GM18867 (cell line): ENCODE measurements at regions not wholly inside any gene's neighbourhood (a gene's known extent, or its start where the extent isn't known, plus 50 kb on each side); places are given as distances from the start of the nearest gene placed in this dataset.

ENCODE experiments used
- ATAC-seq: cut with Tn5 transposase; IDR thresholded peaks from one replicate; pipeline ENCODE4 v1.9.1; 2021; ENCODE audit warnings: mild to moderate bottlenecking, moderate library complexity; ENCODE audit not compliant: unreplicated experiment

DNA sequence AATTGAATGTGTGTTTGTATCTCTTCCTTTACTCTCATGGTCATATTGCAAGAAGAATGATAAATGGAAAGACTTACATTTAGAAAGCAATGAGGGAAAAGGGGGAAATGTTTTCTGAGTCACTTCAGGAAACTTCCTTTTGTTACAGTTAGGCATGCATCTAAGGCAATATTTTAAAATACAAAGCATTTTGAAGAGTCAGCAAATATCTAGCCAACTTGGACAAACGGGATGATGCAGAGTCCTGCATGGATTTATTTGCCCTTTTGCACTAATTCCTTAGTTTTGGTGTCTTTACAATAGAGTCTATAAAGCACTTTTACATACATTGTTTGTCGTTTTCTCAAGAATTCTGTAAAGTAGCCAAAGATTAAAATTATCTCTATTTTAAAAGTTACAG, 286.2 kb upstream of the UBE2E2 start:
- ATAC-seq: no peak

DNA sequence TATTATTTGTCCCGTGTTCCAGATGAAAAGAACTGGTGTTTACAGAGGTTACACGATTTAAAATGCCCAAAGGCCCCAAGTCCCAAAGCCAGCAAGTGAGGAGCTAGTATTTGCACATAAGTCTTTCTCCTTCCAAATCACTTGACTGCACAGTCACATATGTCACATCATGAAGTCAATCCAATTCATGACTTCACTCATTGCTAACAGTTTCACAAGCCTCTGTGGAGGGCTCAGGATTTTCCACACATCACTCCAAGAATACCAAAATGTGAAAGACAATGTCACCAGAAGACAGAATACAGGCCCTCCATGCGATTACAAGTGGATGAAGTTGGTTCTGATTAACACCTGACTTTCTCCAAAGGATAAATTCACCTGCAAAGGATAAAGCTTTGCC, 283.1 kb upstream of the UBE2E2 start:
- ATAC-seq: no peak

DNA sequence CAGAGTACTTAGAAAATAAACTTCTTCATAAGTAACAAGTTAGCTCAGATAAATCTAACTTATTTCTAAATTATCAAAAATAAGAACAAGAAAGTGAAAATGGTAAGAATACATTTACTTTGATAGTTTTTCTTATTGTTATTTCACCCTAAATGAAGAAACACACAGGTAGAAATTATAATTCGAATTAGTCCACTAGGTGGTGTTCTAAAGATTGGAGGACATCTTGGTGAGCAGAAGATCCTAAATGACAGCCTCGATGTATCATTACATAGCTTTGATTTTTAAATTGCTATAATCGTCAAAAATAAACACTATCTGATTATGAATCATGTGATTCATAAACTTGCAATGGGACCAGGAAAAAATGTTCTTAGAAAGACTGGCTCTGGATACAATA, 280.8 kb upstream of the UBE2E2 start:
- ATAC-seq: peak; percentile 69

DNA sequence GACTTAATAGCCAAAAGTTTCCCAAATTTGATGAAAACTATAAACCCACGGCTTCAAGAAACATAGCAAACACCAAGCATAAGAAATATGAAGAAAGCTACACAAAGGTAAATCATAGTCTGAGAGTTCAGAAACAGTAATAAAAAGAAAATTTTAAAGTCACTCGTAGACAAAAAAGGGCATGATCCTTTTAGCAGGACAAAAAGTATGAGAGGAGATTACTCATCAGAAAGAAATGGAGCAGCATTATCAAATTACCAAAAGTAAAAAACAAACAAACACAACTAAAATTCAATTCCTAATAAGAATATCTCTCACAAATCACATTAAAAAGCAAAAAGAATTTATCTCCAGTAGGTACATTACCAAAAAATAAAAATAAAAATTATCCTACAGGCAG, 279.4 kb upstream of the UBE2E2 start:
- no peak for ATAC-seq

DNA sequence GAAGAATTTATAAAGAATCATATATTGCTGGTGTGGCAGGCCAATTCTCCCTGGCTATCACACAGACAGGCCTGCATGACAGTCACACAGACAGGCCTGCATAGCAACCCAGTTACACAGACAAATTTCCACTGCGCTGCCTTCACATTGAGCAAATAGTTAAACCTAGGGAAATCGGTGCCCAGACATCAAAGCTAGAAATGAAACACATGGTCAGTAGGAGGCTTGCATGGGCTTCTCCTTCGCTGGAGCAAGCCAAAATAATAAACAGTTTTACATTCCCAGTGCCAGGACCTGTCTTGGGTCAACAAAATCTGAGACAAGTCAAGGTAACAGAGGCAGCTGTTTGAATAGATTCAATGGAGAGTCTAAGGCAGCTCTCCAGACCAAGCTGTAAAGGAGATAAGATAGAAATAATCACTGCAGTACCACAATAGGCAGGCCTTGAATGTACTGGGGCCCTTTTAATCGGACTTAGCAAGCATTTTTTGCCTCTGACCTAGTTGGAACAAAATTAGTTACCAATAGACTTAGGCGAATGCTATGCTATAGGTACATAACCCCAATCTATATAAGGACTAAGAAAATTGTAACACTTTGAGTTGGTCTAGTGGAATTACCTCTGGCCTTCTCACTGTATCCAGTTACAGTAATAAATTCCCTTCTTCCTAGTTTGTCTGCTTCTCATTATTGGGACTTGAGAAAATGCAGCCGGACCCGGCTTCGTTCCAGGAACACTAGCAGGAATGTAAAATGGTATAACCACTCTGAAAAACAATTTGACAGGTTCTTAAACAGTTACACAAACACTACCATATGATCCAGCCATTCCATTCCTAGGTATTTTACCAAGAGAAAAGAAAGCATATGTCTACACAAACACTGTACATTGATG, 274.7 kb upstream of the UBE2E2 start:
- no peak for ATAC-seq

DNA sequence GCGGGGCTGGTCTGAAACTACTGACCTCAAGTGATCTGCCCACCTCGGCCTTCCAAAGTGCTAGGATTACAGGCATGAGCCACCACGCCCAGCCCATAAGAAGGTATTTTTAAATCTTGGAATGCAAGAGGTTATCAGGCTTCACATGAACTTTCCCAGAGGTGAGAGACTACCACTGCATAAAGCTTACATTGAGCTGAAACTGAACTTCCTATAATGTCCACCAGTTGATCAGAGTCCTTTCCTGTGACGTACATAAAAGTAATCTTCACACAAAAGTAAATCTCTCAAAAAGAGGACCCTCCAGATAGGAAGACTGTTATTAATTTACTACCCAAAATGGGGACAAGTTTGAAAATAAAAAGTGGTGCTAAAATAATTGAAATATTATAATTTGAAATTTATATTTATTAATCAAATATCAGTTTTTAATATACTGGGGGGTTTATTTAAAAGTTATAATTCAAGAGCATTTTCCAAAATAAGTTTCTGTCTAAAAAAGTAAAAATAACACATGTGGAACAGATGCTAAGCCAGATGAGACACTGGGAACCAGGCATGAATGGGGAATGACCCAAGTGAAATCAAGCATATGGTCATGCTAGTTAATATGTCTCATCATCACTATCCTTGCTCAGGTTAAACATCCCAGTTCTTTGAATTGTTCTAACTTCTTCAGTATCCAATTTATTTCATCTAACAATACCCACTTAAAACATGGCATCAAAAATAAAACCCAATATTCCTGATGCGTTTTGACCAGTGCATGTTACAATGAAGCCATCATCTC, 269.9 kb upstream of the UBE2E2 start:
- no peak for ATAC-seq

DNA sequence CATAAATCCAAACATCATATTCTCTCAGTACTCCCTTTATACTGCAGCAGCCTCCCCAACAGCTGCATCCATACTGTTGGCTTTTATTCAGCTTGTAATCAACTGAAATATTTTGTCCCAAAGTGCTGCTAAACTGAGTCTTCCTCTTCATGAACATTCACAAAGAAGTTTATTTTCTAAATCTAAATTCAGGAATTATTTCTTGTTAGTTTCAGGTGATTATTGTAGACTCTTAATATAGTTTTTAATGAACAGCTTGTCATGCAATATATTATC, 269.3 kb upstream of the UBE2E2 start:
- ATAC-seq: no peak

DNA sequence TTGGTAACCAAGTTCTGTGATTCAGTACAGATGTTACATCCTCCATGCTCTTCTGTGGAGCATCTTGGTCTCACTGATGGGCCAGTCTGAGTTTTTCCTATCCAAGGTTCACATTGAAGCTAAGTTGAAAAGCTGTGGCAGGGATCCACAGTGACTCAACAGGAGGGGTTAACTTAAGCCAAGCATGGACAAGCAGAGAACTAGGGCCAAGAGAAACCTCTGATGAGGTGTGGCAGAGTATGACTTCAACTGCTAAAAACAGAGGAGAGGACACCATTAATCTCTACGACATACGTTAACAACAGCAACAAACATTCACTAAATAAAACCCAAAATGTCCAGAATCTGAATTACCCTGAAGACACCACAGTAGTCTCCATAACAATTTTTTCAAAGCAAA, 268.1 kb upstream of the UBE2E2 start:
- ATAC-seq: no peak

DNA sequence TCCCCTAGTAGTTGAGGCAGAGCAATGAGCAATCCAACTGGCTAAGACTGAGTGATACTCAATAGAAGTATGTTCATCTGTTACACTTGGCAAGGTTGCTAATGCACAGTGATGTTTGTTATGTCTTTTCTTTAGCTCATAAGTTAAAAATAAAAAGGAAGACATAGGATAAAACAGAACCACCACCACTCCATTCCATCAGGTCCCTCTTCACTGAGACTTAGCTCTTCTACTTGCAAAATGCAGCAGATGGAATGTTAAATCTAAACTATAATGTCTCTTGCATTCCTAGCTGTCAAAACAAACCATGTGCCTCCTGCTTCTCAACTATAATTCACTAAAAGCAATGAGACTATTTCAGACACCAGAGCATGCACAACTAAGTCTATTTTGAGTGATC, 265.6 kb upstream of the UBE2E2 start:
- ATAC-seq: no peak

DNA sequence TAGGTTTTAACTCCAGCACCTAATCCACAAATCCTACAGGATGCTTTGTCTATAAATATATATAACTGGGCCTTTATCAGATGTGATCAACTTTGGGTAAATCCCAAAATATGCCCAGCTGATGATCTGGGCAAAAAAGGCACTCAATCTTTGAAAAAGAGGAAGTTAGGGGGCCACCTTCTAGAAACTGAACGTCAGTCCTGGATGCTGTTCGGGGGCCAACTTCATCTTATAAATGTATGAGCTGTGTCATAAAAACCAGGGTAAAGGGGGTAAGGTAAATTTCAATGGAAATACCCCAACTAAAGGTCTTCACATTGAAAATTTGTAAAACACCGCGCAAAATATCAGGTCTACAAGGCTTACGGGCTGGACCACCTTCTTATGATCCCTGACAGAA, 264.4 kb upstream of the UBE2E2 start:
- no peak for ATAC-seq

DNA sequence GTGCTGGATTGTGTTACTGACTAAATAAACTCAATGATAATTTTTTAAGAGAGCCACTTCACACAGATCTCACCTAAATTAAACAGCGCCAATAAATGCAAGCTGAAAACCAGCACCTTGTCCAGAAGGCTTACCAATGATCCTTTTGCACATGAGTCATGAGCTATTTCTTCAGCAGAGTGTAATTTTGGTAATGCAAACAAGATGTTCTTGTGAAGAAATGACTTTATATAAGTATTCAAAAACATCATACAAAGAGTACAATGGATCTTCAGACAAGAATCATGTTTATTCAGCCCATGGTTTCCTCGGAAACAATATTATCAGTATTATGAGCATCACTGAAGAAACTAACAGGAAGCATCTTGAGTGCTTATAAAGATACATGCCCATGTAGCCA, 263.8 kb upstream of the UBE2E2 start:
- ATAC-seq: no peak

DNA sequence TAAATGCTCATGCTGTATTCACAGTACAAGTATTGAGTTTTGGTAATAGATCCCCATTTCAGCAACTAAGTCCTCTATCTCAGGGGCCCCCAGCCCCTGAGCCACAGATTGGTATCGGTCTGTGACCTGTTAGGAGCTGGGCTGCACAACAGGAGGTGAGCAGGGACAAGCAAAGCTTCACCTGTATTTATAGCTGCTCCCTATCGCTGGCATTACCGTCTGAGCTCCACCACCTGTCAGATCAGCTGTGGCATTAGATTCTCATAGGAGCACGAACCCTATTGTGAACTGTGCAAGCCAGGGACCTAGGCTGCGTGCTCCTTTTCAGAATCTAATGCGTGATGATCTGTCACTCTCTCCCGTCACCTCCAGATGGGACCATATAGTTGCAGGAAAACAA, 262.8 kb upstream of the UBE2E2 start:
- ATAC-seq: no peak

DNA sequence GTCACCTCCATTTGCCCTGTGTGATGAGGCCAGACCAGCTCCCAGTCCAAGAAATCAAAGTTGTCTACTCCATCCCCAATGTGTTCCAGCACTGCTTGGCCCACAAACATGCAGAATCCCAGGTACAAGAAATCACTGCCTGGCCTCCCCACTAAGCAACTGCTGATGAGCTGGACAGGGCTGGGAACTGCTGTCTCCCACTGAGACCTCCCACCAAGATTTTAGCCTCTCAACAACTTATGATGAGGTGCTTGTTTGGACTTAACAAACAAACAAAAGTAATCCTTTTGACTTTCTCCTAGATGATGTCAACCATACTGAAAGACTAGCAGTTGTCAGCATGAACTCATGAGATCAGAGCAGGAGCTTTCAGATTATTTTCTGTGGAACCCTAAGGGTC, 260.1 kb upstream of the UBE2E2 start:
- ATAC-seq: no peak

DNA sequence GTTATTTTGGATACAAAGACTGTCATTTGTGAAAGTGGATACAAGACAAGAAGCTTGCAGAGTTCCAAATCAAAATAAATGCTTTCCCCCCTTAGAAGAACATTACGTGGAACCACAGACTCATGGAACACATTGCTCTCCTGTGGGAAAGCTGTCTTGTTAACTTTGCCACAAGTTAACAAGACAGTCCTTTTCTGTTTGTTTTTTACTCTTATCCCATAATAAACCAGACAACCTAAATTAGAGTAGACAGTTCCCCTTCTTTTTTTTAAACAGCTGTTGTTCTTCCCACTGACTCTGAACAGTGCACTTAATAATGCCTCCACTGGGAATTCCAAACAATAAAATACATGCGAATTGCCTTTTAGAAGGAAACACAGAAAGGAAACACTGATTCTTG, 255.3 kb upstream of the UBE2E2 start:
- no peak for ATAC-seq

DNA sequence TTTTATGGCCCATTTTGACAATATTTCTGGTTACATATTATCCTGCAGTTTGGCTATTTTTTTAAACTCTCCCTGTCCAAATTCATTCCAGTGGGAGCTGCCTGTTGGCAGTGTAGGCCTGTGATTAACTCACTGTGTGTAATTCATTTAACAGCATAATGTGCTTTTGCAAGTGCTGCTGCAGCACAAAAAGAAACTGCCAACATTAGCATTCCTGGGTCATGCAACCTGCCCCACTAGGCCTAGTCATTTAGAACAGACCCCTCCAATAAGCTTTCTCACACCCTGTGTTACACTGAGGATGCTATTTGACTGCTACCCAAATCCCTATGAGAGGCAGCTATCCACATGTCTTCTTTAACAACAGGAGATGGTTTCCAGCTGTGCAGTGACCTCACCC, 251.2 kb upstream of the UBE2E2 start:
- no peak for ATAC-seq

DNA sequence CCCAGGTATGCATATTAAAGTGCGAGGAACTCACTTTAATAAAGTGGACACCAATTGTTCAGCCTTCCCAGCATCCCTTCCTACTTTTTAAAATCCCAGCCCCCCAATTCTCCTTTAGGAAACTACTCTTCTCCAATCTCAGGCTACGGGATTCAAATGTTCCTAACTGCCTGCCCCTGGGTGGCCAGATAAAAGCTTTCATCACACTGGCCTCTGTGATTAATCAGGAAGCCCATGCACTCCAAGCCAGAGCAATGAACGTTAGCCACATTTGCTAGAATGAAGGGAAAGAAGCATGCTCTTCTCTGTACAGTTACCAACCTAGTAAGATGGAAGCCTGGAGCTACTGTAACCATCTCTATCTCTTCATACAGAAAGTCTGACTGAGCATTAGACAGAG, 250.3 kb upstream of the UBE2E2 start:
- no peak for ATAC-seq

DNA sequence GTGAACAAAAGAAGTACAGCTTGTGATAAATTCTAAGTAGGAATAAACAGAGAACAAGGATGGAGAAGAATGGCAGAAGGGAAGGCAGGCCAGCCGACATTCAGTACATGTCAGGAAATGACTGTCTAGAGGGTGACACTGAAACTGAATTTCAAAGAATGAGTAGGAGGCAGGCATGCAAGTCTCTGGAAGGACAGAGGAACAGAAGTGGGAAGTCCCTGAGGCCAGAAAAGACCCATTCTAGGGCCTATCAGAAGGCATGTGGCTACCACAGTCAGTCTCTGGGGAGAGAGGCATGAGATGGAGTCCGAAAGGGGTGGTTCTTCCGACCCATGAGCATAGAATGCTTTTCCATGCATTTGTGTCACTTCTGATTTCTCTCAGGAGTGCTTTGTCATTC, 243.5 kb upstream of the UBE2E2 start:
- peak; percentile 85 for ATAC-seq

DNA sequence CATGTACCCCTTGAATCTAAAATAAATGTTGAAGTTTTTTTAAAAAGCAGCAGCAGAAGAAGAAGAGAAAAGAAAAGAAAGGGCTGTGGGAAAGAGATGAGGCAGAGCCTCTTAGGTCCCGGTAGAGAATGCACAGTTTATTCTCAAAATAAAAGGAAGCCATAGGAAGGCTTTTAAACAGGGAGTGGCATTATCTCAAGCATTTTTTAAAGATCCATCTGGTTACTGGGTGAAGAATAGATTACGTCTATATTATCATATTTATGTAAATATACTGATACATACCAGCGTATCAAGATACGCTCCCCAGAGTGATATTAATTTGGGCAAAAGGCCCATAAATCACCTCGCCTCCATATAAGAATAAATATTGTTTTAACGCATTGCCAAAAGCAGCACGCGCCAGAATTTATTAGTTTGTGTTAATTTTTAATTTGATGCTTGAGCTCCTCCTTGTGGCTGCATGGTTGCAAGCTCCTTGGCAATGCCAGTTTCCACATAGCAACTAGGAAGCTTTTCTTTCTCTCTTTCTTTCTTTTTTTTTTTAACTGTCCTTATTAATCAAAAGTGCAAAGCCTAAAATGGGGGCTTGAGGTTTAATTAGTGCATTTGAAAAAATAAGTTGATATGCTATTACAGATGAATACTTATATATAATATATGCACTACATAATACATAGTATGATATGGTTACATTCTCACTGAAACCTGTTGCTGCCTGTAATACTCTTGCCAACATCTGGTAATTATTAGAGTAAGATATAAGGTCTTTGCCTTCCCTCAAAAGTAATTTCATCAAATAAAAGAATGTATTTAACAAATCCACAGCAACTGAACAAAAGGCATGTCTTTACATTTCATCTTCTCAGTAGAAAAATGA, 242.8 kb upstream of the UBE2E2 start:
- peak; percentile 47 for ATAC-seq

DNA sequence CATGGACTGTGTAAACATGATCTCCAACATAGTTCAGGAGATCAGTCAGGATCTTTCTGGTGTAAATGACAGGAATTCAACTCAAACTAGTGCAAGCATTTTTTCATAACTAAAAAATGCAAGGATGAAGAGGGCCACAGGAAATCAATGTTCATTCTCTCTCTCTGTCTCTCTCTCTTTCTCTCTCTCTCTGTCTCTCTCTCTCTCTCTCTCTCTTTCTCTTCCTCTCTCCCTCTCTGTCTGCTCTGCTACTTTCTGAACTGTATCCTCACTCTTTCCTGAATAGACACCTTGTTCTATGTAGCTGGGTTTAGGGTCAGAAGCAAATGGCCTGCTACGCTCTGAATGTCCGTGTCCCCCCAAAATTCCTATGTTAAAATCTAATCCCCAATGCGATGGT, 240.9 kb upstream of the UBE2E2 start:
- ATAC-seq: no peak

DNA sequence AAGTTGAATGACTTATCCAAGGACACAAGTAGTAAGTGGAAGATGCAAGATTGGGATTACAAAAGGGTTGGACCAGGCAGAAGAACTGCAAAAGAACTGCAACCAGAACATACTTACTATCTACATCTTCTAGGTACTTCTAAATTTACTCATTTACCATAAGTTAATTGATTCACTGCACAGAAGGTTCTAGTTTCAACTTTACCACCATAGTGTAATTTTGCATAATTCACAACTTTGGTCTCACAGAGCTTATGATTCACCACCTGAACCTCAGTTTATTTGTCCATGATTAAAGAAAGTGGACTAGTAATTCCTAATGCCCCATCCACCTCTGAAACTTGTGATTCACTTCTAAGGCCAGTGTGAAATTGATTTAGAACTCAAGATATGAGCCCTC, 236.8 kb upstream of the UBE2E2 start:
- ATAC-seq: no peak

DNA sequence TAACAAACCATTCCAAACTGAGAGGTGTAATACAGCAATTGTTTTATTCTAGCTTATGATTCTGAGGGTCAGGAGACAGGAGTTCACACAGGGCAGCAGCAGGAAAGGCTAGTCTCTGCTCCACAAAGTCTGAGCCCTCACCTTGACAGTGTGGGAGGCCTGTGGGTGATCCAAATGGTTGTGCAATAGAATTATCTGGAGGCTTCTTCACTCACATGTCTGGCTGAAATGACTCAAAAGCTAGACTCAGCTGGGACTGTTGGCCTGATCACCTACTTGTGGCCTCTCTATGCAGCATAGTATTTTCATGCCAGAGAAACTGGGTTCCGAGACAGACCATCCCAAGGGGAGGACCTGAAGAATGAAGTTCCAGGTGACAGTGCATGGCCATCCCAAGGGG, 233.9 kb upstream of the UBE2E2 start:
- no peak for ATAC-seq

DNA sequence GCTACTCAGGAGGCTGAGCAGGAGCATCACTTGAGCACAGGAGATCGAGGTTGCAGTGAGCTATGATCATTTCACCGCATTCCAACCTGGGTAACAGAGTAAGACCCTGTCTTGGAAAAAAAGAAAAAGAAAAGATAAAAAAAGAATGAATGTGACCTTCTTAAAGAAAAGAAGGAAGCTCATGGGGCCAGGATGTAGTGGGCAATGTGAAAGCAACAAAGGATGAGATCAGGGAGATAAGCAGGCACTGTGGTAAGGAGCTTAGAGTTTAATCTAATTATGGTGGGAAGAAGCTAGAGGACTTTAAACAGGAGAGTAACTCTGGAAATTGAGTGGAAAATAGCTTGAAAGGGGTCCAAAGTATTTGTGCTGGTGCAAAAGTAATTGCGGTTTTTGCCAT, 231.6 kb upstream of the UBE2E2 start:
- ATAC-seq: no peak
